ENCODE measurements at regions not wholly inside any gene's neighbourhood (a gene's known extent, or its start where the extent isn't known, plus 50 kb on each side); places are given as distances from the start of the nearest gene placed in this dataset.

DNA sequence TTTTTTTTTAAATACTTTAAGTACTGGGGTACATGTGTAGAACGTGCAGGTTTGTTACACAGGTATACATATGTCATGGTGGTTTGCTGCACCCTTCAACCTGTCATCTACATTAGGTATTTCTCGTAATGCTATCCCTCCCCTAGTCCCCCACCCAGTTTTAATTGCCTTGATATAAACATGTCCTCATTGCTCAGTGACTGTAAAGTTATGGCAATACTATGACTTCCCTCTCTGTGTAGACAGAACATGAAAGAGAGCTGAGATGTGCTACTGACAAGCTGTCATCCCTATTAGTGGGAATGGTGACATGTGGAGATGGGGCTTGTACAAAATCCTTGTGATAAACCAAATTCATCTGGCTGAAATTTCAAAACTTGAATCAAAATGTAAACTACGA lies 449.7 kb upstream of the TRIB2 start:
- DNase-seq = no peak

- no peak for DNase-seq
These were observed 447.4 kb upstream of the TRIB2 start for GRCh38 chr2:12269041-12269972.

DNA sequence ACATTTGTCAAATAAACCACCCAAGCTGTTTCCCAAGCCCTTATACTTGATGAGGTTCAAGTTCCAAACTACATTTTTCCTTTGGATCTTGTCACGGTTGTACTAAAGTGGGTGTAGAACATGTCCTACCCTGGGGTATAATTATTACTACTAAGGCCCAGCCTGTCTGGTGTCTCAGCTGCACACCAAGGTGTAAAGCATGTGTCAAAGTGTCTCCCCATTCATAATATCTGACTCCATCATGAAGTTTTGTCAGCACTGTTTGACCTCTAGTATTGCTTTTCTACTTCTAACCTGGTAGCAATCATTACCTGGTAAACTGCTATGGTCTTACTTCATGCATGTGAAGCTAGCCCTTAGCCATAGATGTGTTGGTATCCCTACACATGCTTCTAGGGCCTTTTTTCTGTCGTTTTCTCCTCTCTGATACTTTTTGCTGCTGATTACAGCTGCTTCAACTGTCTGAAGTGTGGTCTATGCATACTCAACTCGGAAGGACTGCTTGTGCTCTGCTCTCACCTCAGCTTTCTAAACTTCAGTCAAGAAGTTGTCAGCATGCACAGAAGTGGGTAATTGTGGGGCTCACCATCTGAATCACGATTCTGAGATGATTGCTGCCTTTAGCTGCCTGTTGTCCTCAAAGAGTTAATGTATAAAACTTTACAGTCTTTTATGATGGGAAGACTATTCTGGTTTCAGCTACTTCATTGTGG lies 445.7 kb upstream of the TRIB2 start:
- DNase-seq = no peak

DNA sequence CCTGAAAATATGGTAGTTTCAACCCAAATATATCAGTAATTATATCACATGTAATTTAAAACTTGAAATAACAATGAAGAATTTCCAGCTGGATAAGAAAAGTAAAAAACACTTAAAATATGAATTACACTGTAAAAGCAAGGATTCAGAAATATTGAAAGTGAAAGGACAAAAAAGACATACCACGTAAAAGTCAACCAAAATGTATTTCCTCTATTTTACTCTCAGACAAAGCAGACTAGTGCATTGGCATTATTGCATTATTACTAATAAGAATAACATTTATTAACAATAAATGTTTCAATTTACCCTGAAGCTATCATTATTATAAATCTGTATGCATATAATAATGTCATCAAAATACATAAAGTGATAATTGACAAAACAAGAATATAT lies 445.1 kb upstream of the TRIB2 start:
- no peak for DNase-seq

DNA sequence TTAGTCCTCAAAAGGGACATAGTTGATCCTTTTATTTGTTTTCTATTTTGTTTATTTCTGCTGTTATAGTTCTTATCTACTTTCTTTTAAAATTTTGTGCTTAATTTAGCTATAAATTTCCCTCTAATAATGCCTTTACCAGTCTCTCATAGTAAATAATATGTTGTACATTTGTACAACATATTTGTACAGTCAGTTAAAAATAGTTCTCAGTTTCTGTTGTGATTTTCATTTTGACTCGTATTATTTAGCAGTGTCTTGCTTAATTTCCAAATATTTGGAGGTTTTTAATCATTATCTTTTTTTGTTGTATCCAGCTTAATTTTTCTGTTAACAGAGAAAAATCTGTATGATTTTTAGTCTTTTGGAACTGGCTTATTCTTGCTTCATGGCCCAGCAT lies 443.6 kb upstream of the TRIB2 start:
- DNase-seq = no peak

GRCh38 chr2:12274591-12274990 lies 442.1 kb upstream of the TRIB2 start:
- DNase-seq = no peak

DNA sequence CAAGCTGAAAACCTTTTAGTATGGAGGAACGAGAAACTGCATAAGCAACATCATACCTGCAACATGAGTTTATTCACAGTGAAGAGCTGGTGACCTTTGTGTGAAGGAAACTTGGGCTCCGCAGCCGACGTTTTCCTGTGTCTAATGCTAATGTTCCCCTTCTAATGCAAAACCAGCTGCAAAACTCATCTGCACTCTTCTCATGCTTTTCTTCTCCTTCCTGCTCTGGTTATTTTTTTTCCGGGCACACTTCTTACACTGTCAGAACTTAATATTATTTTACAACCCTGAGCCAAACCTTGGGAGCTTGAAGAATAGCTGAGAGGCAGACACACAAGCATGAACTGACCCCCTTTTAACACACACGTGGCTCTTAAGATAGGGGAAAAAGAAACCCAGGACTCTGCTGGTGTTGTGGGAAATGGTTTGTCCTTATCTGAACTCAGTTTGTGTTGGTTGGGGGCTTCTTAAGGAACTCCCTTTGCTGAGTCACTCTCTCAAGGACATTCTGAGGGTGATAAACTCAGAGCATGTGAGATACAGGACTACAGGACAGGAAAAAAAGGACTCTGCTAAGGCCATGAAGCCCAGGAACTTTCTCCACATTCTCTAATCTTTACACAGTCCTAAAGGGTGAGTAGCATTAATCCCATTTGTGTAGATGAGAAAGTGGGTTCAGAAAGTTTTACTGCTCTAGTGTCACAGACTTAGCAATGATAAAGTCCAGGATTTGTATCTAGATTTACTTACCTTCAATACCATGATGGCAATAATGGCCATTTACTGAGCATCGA lies 439.3 kb upstream of the TRIB2 start:
- DNase-seq = no peak

GRCh38 chr2:12278217-12278750 lies 438.5 kb upstream of the TRIB2 start:
- no peak for DNase-seq

DNA sequence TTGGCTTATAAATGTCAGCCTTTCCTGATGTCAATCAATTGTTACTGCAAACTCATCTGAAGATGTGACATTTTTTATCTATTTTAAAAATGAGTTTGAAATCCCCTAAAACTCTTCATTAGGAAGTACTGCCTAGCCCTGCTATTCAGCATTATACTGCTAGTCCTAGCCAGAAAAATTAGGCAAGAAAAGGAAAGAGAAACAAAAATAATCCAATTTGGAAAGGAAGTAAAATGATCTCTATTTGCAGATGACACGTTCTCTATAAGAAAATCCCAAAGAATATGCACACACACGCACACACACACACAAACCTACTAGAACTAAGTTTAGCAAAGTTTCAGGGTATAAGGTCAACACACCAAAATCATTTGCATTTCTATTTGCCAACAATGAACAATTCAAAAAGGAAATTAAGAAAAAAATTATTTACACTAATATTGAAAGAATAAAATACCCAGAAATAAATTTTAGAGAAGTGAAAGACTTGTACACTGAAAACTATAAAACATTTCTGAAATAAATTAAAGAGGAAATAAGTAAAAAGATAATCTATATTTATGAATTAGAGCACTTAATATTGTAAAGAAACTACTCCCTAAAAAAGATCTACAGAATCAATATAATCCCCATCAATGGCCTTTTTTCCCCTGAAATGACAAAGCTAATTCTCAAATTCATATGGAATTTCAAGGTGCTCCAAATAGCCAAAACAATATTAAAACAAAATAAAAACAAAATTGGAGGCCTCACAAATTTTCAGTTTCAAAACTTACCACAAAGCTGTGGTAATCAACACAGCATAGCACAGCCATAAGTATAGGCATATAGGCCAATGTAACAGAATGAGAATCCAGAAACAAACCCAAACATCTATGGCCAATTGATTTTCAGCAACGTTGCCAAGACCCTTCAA lies 433.7 kb upstream of the TRIB2 start:
- no peak for DNase-seq

- DNase-seq = no peak
These were observed 432.7 kb upstream of the TRIB2 start for GRCh38 chr2:12284037-12284436.

GRCh38 chr2:12284487-12284886 lies 432.2 kb upstream of the TRIB2 start:
- no peak for DNase-seq

- DNase-seq = no peak
These were observed 430.4 kb upstream of the TRIB2 start for GRCh38 chr2:12286347-12286746.

GRCh38 chr2:12287220-12287751 lies 429.4 kb upstream of the TRIB2 start:
- no peak for DNase-seq

GRCh38 chr2:12288048-12288447 lies 428.7 kb upstream of the TRIB2 start:
- DNase-seq = no peak

- no peak for DNase-seq
These were observed 427.5 kb upstream of the TRIB2 start for GRCh38 chr2:12289120-12289802.

DNA sequence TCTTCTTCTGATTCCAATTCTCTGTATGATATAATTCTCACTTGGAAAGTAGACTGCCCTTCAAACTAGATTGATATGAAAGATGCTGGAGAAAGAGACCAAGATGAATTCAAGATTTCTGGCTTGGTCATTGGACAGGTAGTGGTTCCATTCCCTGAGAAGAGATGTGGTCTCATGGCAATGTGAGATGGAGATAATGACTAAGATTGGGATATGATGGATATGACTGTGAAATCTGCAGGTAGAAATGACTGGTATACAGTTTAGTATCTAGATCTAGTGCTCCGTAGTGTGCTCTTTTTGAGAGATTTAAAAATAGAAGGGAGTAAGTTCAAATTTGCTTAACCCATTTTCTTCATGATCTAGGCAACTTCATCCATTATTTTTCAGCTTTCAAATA lies 425.4 kb upstream of the TRIB2 start:
- no peak for DNase-seq

- DNase-seq = no peak
These were observed 422.9 kb upstream of the TRIB2 start for GRCh38 chr2:12293874-12294273.

DNA sequence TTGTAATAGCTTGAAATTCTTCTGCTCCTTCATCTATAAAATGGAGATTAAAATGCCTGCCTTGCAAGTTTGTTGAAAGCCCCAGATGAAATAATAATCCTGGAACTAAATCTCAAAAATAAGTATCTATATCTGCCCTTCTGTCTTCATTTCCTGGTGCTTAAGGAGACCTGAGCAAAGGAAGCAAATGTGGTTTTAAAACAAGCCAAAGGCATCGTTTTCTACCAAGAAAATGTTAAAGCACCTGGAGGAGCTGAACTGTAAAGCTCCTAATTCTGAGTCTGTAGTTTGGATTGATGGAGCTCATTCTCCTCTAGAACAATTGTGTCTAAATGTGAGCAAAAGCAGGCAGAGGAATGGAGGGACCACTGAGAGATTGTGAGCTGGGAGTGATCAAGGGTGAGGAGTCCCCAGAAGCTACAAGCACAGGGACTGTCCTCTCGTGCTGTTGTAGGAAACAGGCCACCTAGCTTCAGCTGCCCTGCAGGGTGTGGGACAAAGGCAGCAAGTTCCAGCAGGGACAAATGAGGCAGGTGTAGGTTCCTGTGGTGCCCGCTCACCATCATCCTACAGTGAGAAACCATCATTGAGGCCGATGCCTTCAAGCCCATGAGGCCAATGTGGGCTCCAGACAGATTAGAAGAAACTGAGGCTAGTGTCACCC lies 420.7 kb upstream of the TRIB2 start:
- DNase-seq = no peak

DNA sequence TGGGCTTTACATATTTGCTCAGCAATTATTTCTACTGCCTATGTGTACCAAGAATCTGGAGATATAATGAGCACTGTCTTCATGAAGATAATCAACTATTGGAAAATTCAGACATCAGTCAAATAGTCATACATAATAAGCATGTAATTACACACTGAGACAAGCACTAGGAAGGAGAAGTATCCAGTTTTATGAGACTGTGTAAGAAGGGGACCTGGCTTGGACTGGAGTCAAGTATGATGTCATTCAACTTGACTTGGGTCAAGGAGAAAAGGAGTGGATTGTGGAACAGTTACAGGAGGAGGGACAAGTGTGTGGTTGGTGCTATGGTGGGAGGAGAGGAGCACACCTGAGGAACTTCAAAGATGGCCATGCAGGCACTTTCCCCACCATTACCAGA lies 419.8 kb upstream of the TRIB2 start:
- DNase-seq = no peak

DNA sequence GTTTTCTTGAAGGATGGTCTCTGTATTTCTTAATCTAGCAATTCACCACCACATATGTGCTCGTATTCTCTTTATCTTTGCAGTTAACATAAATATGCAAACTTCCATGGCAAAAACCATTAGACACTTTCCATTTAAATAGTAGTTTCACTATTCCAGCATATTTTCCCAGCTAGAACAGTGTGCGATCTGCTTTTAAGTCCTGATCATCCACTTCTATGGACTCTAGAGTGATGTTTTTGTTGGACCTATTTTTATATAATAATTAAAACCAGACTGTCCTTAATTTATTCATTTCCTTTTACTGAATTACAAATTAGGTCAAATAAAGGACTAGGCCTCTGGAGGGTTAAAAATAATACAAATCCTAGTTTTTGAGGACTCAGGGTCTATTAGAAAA lies 418.4 kb upstream of the TRIB2 start:
- DNase-seq = no peak

GRCh38 chr2:12299431-12299830 lies 417.3 kb upstream of the TRIB2 start:
- DNase-seq = no peak

All from activated CD8-positive, alpha-beta memory T cell treated with anti-CD3 and anti-CD28 coated beads, Interleukin-2, amount 50 U/mL, for 4 hours (primary cell).